GM23338 (cell line): ENCODE measurements at regions not wholly inside any gene's neighbourhood (a gene's known extent, or its start where the extent isn't known, plus 50 kb on each side); places are given as distances from the start of the nearest gene placed in this dataset.

Experiments
- ATAC-seq: fragments of 200-7000 bp; cut with Tn5 transposase; 3 replicates; pipeline ENCODE4 v1.9.1; 2020
- DNase-seq: peaks from one replicate; pipeline ENCODE4 v3.0.0-alpha.2; 2015; ENCODE audit warnings: low spot score
- H2AFZ ChIP-seq: fragments of 200-600 bp; sonication (generic); 2 replicates; pipeline ENCODE4 v1.8.0; 2016; ENCODE audit warnings: antibody characterized with exemption, mild to moderate bottlenecking, moderate library complexity
- H3F3A ChIP-seq: fragments of 200-600 bp; sonication (generic); replicated peaks from 2 replicates; pipeline ENCODE4 v1.8.0; 2017; ENCODE audit warnings: antibody characterized with exemption, mixed run types, low read depth
- H3K27ac ChIP-seq: fragments of 200-600 bp; sonication (generic); 2 replicates; pipeline ENCODE4 v1.6.1; 2016; ENCODE audit warnings: low read depth
- H3K27me3 ChIP-seq: fragments of 200-600 bp; sonication (generic); 2 replicates; pipeline ENCODE4 v1.8.0; 2016; ENCODE audit warnings: mild to moderate bottlenecking, mixed run types, moderate library complexity; ENCODE audit not compliant: insufficient read depth
- H3K36me3 ChIP-seq: fragments of 200-600 bp; sonication (generic); 2 replicates; pipeline ENCODE4 v1.8.0; 2016; ENCODE audit warnings: mild to moderate bottlenecking; ENCODE audit not compliant: insufficient read depth
- H3K4me1 ChIP-seq: fragments of 200-600 bp; sonication (generic); 2 replicates; pipeline ENCODE4 v1.8.0; 2016; ENCODE audit warnings: mild to moderate bottlenecking, moderate library complexity; ENCODE audit not compliant: insufficient read depth
- H3K4me2 ChIP-seq: fragments of 200-600 bp; sonication (generic); 2 replicates; pipeline ENCODE4 v1.7.1; 2017; ENCODE audit warnings: mixed run types
- H3K4me3 ChIP-seq: fragments of 200-600 bp; sonication (generic); 2 replicates; pipeline ENCODE4 v1.6.1; 2016; ENCODE audit warnings: mixed run types
- H3K79me2 ChIP-seq: fragments of 200-600 bp; sonication (generic); replicated peaks from 2 replicates; pipeline ENCODE4 v1.8.0; 2017; ENCODE audit warnings: mild to moderate bottlenecking; ENCODE audit not compliant: insufficient read depth
- H3K9me2 ChIP-seq: fragments of 200-600 bp; sonication (generic); 2 replicates; pipeline ENCODE4 v1.8.0; 2017; ENCODE audit not compliant: insufficient read depth
- H4K20me1 ChIP-seq: fragments of 200-600 bp; sonication (generic); replicated peaks from 2 replicates; pipeline ENCODE4 v1.8.0; 2017; ENCODE audit warnings: mild to moderate bottlenecking; ENCODE audit not compliant: insufficient read depth
- H3K27ac Mint-ChIP-seq: 2 replicates; pipeline ENCODE4 v1.8.0; 2020; ENCODE audit warnings: inconsistent platforms, mild to moderate bottlenecking, moderate library complexity, mixed read lengths
- H3K27me3 Mint-ChIP-seq: 3 replicates; pipeline ENCODE4 v1.8.0; 2022; ENCODE audit warnings: low read depth, mild to moderate bottlenecking, moderate library complexity, mixed read lengths, inconsistent platforms; ENCODE audit not compliant: insufficient read depth, poor library complexity
- H3K36me3 Mint-ChIP-seq: 3 replicates; pipeline ENCODE4 v1.8.0; 2021; ENCODE audit warnings: low read depth, mild to moderate bottlenecking, inconsistent platforms, moderate library complexity, mixed read lengths
- H3K4me1 Mint-ChIP-seq: 3 replicates; pipeline ENCODE4 v1.8.0; 2020; ENCODE audit warnings: mild to moderate bottlenecking, inconsistent platforms, mixed read lengths
- H3K4me3 Mint-ChIP-seq: 3 replicates; pipeline ENCODE4 v1.8.0; 2021; ENCODE audit warnings: moderate library complexity, mild to moderate bottlenecking, inconsistent platforms, mixed read lengths
- H3K9me3 Mint-ChIP-seq: 3 replicates; pipeline ENCODE4 v1.8.0; 2020; ENCODE audit warnings: moderate library complexity, mild to moderate bottlenecking, inconsistent platforms, mixed read lengths
- CREB1 ChIP-seq: fragments of 250-450 bp; sonication (Bioruptor Pico); IDR thresholded peaks from 2 replicates; pipeline ENCODE4 v1.5.0; 2020; ENCODE audit warnings: low read depth, mild to moderate bottlenecking, moderate library complexity
- CTCF ChIP-seq, 2 experiments: fragments of 200-600 bp in 1 of 2; sonication (generic) in 1 of 2; conservative IDR thresholded peaks; 2 replicates each; pipeline versions ENCODE4 v1.5.1 to v1.6.1; 2016 to 2017; ENCODE audit warnings: antibody characterized with exemption in 2 of 2, low read depth in 2 of 2, mild to moderate bottlenecking in 2 of 2, moderate library complexity in 1 of 2
- EZH2 ChIP-seq: fragments of 200-600 bp; sonication (generic); IDR thresholded peaks from one replicate; pipeline ENCODE4 v1.8.0; 2017; ENCODE audit warnings: antibody characterized with exemption, mild to moderate bottlenecking, low read depth; ENCODE audit not compliant: unreplicated experiment
- EZH2phosphoT487 ChIP-seq: fragments of 200-600 bp; sonication (generic); IDR thresholded peaks from one replicate; pipeline ENCODE4 v1.8.1; 2018; ENCODE audit warnings: antibody characterized with exemption; ENCODE audit not compliant: unreplicated experiment
- JUNB ChIP-seq: IDR thresholded peaks from one replicate; pipeline ENCODE4 v1.6.1; 2016; ENCODE audit warnings: antibody characterized with exemption; ENCODE audit not compliant: unreplicated experiment
- NANOG ChIP-seq: IDR thresholded peaks from 2 replicates; pipeline ENCODE4 v1.6.1; 2016; ENCODE audit warnings: antibody characterized with exemption, borderline replicate concordance
- POLR2AphosphoS5 ChIP-seq: IDR thresholded peaks from 2 replicates; pipeline ENCODE4 v1.6.1; 2016; ENCODE audit warnings: antibody characterized with exemption, low read depth
- ZNF114 ChIP-seq: fragments of 250-450 bp; sonication (Bioruptor Pico); IDR thresholded peaks from 2 replicates; pipeline ENCODE4 v1.5.0; 2020; ENCODE audit warnings: mild to moderate bottlenecking, moderate library complexity
- ZNF462 ChIP-seq: fragments of 250-450 bp; sonication (Bioruptor Pico); IDR thresholded peaks from 2 replicates; pipeline ENCODE4 v1.5.0; 2020; ENCODE audit warnings: mild to moderate bottlenecking, moderate library complexity
- TF ChIP-seq, protein P1 (sequence below): IDR thresholded peaks from one replicate; pipeline ENCODE4 v1.6.1; 2018; ENCODE audit warnings: antibody characterized with exemption; ENCODE audit not compliant: unreplicated experiment
- TF ChIP-seq, protein P2 (sequence below): IDR thresholded peaks from 2 replicates; pipeline ENCODE4 v1.6.1; 2016; ENCODE audit warnings: antibody characterized with exemption

GRCh38 chr18:64712035-64712434 is 563.1 kb upstream of the LINC00305 start (continued):
- TF ChIP-seq, protein P1, sequence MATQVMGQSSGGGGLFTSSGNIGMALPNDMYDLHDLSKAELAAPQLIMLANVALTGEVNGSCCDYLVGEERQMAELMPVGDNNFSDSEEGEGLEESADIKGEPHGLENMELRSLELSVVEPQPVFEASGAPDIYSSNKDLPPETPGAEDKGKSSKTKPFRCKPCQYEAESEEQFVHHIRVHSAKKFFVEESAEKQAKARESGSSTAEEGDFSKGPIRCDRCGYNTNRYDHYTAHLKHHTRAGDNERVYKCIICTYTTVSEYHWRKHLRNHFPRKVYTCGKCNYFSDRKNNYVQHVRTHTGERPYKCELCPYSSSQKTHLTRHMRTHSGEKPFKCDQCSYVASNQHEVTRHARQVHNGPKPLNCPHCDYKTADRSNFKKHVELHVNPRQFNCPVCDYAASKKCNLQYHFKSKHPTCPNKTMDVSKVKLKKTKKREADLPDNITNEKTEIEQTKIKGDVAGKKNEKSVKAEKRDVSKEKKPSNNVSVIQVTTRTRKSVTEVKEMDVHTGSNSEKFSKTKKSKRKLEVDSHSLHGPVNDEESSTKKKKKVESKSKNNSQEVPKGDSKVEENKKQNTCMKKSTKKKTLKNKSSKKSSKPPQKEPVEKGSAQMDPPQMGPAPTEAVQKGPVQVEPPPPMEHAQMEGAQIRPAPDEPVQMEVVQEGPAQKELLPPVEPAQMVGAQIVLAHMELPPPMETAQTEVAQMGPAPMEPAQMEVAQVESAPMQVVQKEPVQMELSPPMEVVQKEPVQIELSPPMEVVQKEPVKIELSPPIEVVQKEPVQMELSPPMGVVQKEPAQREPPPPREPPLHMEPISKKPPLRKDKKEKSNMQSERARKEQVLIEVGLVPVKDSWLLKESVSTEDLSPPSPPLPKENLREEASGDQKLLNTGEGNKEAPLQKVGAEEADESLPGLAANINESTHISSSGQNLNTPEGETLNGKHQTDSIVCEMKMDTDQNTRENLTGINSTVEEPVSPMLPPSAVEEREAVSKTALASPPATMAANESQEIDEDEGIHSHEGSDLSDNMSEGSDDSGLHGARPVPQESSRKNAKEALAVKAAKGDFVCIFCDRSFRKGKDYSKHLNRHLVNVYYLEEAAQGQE, result no peak
- no peak for TF ChIP-seq POLR2AphosphoS5

DNA sequence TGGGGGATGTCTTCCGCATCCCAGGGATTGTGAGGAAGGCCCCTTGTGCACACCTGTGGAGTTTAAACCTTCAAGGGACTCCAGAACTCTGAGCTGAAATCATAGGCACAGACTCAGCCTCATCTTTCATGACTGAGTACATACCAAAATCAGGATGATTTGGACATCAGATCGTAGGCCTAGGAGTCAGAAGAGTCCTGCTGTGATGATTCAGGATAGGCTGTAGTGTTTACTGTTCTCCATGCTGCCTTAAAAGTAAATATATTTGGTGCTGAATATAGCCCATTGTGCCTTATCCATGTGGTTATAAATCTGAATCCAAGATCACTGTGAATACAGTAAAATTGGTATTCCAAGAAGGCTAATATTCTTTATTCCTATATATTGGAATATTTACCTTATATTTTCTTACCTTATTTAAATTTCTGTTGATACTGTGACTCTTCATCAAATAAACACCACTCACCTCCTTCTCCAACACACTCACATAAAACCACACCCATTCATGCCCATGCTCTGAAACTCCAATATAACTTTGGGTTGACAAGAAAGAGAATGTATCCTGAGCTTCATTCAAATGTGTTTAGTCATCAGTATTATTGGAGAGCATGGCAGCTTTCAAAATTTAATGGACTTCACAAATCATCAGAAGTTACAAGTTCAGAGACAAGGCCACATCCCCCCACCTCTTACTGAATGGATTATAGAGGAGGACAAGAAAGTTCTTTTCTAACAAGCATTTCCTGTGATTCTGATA is 561.4 kb upstream of the LINC00305 start:
- Histone ChIP-seq H4K20me1 (no peaks in the 10 kb centered on the region), H2AFZ (no peak overlapping the region), H3K4me2 (no peak overlapping the region), H3K27ac (no peak overlapping the region), H3K79me2 (no peaks in the 10 kb centered on the region), H3K27me3 (no peaks in the 10 kb centered on the region), H3F3A (no peaks in the 10 kb centered on the region), H3K4me3 (no peak overlapping the region), H3K9me2 (no peaks in the 10 kb centered on the region), H3K36me3 (no peaks in the 10 kb centered on the region), H3K4me1 (peaks cover 17% of the 10 kb centered on the region)
- H3K4me3 Mint-ChIP-seq, result no peak overlapping the region
- H3K9me3 Mint-ChIP-seq, result no peaks in the 10 kb centered on the region
- H3K4me1 Mint-ChIP-seq, result peaks cover 13% of the 10 kb centered on the region
- DNase-seq (no peak), ATAC-seq (no peak)
- H3K27ac Mint-ChIP-seq, result no peak overlapping the region
- no peaks in the 10 kb centered on the region for H3K27me3 Mint-ChIP-seq
- H3K36me3 Mint-ChIP-seq, result no peaks in the 10 kb centered on the region
- TF ChIP-seq CTCF (conservative IDR thresholded peaks at IDR 0.05; ENCODE audit: low read depth in 2 of 2), result no peak
- no peak for TF ChIP-seq EZH2
- TF ChIP-seq ZNF462 (CRISPR knock-in tag), result no peak
- no peak for TF ChIP-seq ZNF114 (CRISPR knock-in tag)
- TF ChIP-seq NANOG, result no peak
- TF ChIP-seq, protein P2, sequence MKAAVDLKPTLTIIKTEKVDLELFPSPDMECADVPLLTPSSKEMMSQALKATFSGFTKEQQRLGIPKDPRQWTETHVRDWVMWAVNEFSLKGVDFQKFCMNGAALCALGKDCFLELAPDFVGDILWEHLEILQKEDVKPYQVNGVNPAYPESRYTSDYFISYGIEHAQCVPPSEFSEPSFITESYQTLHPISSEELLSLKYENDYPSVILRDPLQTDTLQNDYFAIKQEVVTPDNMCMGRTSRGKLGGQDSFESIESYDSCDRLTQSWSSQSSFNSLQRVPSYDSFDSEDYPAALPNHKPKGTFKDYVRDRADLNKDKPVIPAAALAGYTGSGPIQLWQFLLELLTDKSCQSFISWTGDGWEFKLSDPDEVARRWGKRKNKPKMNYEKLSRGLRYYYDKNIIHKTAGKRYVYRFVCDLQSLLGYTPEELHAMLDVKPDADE, result no peak
- TF ChIP-seq EZH2phosphoT487, result no peak
- TF ChIP-seq CREB1, result no peak
- no peak for TF ChIP-seq JUNB
